NT2/D1 (cell line): ENCODE measurements at regions not wholly inside any gene's neighbourhood (a gene's known extent, or its start where the extent isn't known, plus 50 kb on each side); places are given as distances from the start of the nearest gene placed in this dataset.
"Not testable (repeated sequence)": the region's sequence is repeated elsewhere in the genome, so short reads cannot be mapped to it uniquely, and the experiment has no call there.

Experiments
- DNase-seq: peaks from one replicate; pipeline ENCODE4 v3.0.0-alpha.2; 2011; ENCODE audit warnings: low read depth, low spot score
- H3K27me3 ChIP-seq: 2 replicates; pipeline ENCODE4 v1.6.0; 2011; ENCODE audit warnings: mild to moderate bottlenecking; ENCODE audit not compliant: insufficient read length, insufficient read depth
- H3K36me3 ChIP-seq: 2 replicates; pipeline ENCODE4 v1.6.1; 2011; ENCODE audit warnings: mild to moderate bottlenecking, low read length, mixed read lengths; ENCODE audit not compliant: insufficient read depth, insufficient read length
- H3K4me1 ChIP-seq: 2 replicates; pipeline ENCODE4 v1.5.1; 2011; ENCODE audit not compliant: insufficient read depth, insufficient read length
- H3K4me3 ChIP-seq: 2 replicates; pipeline ENCODE4 v1.5.1; 2011; ENCODE audit warnings: low read depth; ENCODE audit not compliant: insufficient read length
- H3K9ac ChIP-seq: 2 replicates; pipeline ENCODE4 v1.6.0; 2011; ENCODE audit warnings: low read depth; ENCODE audit not compliant: insufficient read length
- H3K9me3 ChIP-seq: 2 replicates; pipeline ENCODE4 v1.5.1; 2011; ENCODE audit warnings: mild to moderate bottlenecking, low read length; ENCODE audit not compliant: insufficient read depth
- SUZ12 ChIP-seq: IDR thresholded peaks from 2 replicates; pipeline ENCODE4 v1.6.1; 2011; ENCODE audit not compliant: insufficient read length, insufficient read depth; ENCODE audit errors: extremely low read depth
- YY1 ChIP-seq: IDR thresholded peaks from 2 replicates; pipeline ENCODE4 v1.6.1; 2011; ENCODE audit not compliant: insufficient read length, insufficient read depth
- ZNF274 ChIP-seq: IDR thresholded peaks from 2 replicates; pipeline ENCODE4 v1.6.1; 2011; ENCODE audit warnings: mild to moderate bottlenecking, low read depth, low read length

- no peaks in the 10 kb centered on the region for H3K9me3 ChIP-seq
- DNase-seq, result no peak
- no peaks in the 10 kb centered on the region for H3K36me3 ChIP-seq
- TF ChIP-seq SUZ12, result no peak
- no peak for TF ChIP-seq YY1
- TF ChIP-seq ZNF274, result no peak
- no peak overlapping the region for H3K9ac ChIP-seq
- H3K27me3 ChIP-seq, result no peaks in the 10 kb centered on the region
- no peaks in the 10 kb centered on the region for H3K4me1 ChIP-seq
- H3K4me3 ChIP-seq, result no peak overlapping the region
Observed at GRCh38 chr13:84609716-84610115, 727.4 kb upstream of the SLITRK1 start.

GRCh38 chr13:84607261-84608013 is 725.2 kb upstream of the SLITRK1 start:
- no peaks in the 10 kb centered on the region for H3K36me3 ChIP-seq
- no peak for DNase-seq
- TF ChIP-seq ZNF274 (no peak), SUZ12 (no peak), YY1 (no peak)
- no peak overlapping the region for H3K4me3 ChIP-seq
- no peak overlapping the region for H3K9ac ChIP-seq
- no peaks in the 10 kb centered on the region for H3K27me3 ChIP-seq
- no peaks in the 10 kb centered on the region for H3K4me1 ChIP-seq
- H3K9me3 ChIP-seq, result no peaks in the 10 kb centered on the region

GRCh38 chr13:84606616-84607015 is 724.3 kb upstream of the SLITRK1 start:
- DNase-seq, result no peak
- Histone ChIP-seq H3K4me3 (no peak overlapping the region), H3K27me3 (no peaks in the 10 kb centered on the region), H3K9me3 (no peaks in the 10 kb centered on the region), H3K36me3 (no peaks in the 10 kb centered on the region), H3K4me1 (no peaks in the 10 kb centered on the region), H3K9ac (no peak overlapping the region)
- TF ChIP-seq SUZ12 (no peak), ZNF274 (no peak), YY1 (no peak)

- H3K36me3 ChIP-seq, result no peaks in the 10 kb centered on the region
- H3K9me3 ChIP-seq, result no peaks in the 10 kb centered on the region
- TF ChIP-seq YY1, result no peak
- no peak for TF ChIP-seq SUZ12
- no peak for TF ChIP-seq ZNF274
- no peak overlapping the region for H3K9ac ChIP-seq
- H3K27me3 ChIP-seq, result no peaks in the 10 kb centered on the region
- H3K4me3 ChIP-seq, result no peak overlapping the region
- DNase-seq, result no peak
- H3K4me1 ChIP-seq, result no peaks in the 10 kb centered on the region
Observed at GRCh38 chr13:84605927-84606326, 723.7 kb upstream of the SLITRK1 start.

- H3K9ac ChIP-seq, result no peak overlapping the region
Observed at GRCh38 chr13:84591444-84591843, 709.2 kb upstream of the SLITRK1 start.

GRCh38 chr13:84590663-84591062 is 708.4 kb upstream of the SLITRK1 start:
- H3K27me3 ChIP-seq, result no peaks in the 10 kb centered on the region
- no peaks in the 10 kb centered on the region for H3K4me1 ChIP-seq
- no peak overlapping the region for H3K4me3 ChIP-seq
- no peaks in the 10 kb centered on the region for H3K36me3 ChIP-seq
- TF ChIP-seq YY1, result no peak
- no peak for TF ChIP-seq SUZ12
- TF ChIP-seq ZNF274, result no peak
- no peak for DNase-seq
- no peak overlapping the region for H3K9ac ChIP-seq
- no peaks in the 10 kb centered on the region for H3K9me3 ChIP-seq

More at GRCh38 chr13:84591444-84591843, 709.2 kb upstream of the SLITRK1 start:
- TF ChIP-seq SUZ12 (no peak), YY1 (no peak), ZNF274 (no peak)
- H3K4me3 ChIP-seq, result no peak overlapping the region
- H3K27me3 ChIP-seq, result no peaks in the 10 kb centered on the region
- DNase-seq, result no peak
- H3K36me3 ChIP-seq, result no peaks in the 10 kb centered on the region
- no peaks in the 10 kb centered on the region for H3K9me3 ChIP-seq
- no peaks in the 10 kb centered on the region for H3K4me1 ChIP-seq

GRCh38 chr13:84588023-84588422 is 705.7 kb upstream of the SLITRK1 start:
- TF ChIP-seq SUZ12, result no peak
- Histone ChIP-seq H3K36me3 (no peaks in the 10 kb centered on the region), H3K4me1 (no peaks in the 10 kb centered on the region), H3K27me3 (no peaks in the 10 kb centered on the region), H3K4me3 (no peak overlapping the region), H3K9me3 (no peaks in the 10 kb centered on the region), H3K9ac (no peak overlapping the region)
- DNase-seq, result no peak

- not testable (repeated sequence) for H3K27me3 ChIP-seq, H3K4me3 ChIP-seq, H3K9me3 ChIP-seq, H3K36me3 ChIP-seq, DNase-seq, H3K9ac ChIP-seq, H3K4me1 ChIP-seq
Observed at GRCh38 chr13:84579901-84580300, 697.6 kb upstream of the SLITRK1 start.
